ENCODE measurements at regions not wholly inside any gene's neighbourhood (a gene's known extent, or its start where the extent isn't known, plus 50 kb on each side); places are given as distances from the start of the nearest gene placed in this dataset.

DNA sequence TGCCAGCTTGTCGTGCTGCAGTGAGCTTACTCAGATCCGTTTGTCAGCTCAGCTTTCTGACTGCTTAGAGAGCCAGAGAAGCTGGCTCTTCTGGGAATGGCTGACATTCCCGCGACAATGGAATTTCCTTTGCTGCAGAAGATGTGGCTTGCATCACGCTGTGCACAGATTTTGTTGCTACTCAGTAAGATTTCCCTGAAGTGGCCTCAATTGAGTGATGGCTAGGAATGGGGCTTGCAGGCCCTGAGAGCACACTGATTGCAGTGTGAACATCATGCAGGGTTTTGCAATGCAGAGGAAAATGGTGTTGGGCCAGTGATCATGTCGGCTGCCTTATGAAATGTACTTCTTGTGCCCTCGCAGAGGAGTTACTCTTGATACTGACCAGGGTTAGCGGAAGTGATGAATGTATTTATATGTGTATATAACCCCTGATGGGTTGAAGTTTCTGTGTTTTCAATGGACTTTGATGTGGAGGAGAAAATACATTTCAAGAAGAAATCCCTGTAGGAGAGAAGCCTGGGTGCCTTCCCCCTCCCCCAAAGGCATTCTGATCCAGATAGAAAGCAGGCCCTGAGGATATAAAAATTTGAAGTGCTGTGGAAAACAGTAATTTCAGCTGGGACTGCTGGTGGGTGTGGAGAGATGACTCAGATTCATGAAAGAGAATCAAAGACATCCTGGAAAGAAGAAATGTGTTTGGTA is 102.5 kb upstream of the PDZRN3 start:
- DNase-seq = no peak

DNA sequence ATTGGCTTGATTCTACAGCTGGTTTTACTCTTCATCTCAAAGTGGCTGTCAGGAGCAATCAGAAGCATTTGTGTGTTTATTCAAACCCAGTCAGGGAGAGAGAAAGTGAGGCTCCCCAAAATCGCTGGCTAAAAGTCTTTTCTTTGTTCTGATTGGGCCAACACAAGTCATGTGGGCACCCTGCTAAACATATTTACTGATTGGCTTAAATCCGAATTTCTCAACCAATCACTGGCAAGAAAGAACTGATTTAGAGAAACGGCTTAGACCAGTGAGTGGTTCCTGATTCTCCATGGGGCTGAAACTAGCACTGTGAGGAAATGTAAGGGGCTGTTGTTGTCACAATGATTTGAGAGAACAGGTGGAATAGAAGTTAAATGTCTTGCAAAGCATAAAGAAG is 98.9 kb upstream of the PDZRN3 start:
- no peak for DNase-seq

DNA sequence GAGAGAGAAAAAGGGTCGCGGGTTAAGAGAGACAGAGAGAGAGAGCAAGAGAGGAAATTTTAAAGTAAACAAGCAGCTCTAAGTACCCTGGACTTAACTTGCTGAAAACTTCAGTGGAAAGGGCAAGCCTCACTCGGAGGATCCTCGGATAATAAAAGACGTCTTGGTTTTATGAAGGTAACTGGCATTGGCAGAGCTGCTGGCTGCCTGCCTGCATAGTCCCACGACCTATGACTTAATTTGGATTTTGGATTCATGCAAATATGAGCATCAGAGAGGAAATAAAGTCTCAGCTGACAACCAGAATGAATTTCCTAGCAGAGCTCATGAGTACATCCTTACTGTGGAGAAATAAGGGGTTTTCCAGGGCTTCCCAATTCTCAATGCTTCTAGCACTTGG is 95.1 kb upstream of the PDZRN3 start:
- DNase-seq = no peak

DNA sequence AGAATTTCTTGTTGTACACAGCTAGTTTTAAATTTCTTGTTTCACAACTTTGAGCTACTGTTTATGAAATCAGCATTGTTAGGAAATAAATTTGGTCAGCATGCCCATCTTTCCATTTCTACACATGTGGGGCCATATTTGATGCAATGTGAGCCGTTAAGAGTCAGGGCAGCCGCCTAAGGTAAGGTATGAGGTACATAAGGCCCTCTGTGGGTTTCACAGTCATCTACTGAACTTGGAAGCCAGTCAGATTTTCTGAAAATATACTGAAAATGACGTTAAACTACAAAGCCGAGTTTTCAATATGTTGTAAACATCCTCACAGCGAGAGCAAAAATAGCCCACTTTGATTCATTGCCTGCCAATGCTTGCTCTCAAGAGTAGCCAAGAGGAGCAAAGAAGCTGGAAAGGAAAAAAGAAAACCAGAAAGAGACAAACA is 94.7 kb upstream of the PDZRN3 start:
- no peak for DNase-seq

DNA sequence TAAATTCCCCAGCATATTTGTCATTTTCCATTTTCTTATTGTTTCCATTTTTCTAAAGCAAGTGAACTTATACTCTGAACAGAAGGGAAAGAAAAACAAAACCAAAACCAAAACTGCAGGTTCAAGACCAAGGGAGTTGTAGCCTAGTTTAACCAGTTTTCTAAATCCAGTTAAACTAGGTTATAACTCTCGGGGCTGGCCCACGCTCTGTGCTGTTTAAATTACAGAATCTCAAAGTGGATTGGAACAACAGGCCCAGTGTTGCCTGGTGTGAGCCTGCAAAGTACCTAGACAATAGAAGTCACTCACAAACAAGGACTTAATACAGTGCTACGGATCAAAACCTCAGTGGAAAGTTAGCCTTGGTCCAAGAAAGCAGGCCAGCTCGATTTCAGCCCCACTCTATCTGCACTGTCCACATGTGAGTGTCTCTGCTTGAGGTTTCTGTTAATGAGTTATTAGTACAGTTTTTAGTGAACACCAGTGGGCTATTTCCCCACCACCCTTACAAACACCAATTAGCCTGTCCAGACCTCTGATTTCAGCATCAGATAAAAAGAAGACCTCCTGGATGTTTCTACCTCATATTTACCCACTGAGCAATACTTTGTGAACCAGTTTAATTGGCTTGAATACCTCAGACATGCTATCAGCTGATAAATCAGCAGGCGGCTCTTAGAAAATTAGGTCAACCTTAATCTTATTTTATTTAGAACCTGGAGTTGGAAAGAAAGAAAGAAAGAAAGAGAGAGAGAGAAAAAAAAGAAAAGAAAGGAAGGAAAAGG is 93.8 kb upstream of the PDZRN3 start:
- no peak for DNase-seq

DNA sequence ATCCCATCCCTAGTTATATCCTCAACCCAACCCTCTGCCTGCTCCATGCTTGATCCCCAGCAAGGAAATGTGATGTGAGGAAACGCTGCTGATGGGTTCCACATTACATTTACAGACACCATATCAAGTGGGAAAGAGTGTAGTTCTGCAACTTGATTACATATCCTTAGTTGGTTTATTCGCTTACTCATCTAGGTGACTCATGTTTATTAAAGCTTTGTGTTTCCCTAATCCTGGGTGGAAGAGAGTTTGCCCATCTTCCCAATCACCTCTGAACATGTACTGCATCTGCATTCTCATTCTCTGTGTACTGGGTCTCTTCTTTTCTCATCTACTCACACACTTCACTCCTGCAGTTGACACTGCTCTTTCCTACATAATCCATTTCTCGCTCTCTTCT is 91.7 kb upstream of the PDZRN3 start:
- DNase-seq = no peak

DNA sequence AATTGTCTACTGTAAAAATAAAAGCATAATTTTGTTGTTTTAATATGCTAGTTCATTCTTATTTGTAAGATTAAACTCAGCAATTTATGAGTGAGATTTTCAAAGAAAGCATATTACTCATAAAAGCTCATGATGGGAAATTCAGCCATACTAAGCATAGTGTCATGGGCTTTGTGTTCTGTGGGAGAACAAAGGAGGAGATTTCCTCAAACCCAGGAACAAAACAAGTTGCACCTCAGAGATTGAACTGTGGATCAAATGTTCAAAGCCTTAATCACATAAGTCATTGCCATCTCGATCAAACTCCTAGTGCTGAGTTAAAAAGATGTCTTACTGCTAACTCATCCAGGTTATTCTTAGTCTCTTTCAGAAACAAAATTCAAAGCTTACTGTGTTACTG is 85.6 kb upstream of the PDZRN3 start:
- DNase-seq = no peak

DNA sequence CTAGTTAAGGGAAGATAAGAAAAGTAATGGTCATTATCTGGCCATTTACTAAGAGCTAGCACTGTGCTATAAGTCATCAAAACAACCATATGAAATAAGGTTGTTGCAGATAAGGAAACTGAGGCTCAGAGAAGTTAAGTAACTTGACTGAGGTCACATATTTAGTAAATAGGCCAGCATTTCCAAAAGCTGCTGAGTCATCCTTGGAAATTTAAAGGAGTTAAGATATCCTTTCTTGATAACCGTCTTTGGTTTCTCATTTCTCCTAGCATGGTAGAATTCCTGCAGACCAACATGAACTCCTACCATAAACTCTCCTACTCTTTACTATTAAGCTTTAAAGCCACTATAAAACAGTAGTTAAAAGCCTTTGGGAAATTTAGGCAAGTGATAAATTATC is 85.0 kb upstream of the PDZRN3 start:
- no peak for DNase-seq

DNA sequence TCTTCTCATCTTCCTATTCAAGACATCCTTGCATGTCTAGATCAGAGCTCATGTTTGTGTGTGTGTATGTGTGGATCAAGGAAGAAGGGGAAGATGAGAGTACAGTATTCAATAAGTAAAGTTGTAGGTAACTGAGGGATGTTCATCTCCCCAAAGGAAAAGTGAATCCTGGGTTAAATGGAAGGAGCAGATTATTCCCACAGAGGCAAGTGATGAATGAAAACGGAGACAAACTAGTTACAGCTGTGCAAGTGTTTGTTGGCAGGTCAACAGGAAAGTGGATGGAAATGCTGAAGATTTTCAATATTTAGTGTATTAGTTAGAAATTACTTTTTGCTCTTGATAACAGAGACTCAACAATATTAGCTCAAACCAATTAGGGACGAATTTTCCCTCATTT is 84.2 kb upstream of the PDZRN3 start:
- no peak for DNase-seq

DNA sequence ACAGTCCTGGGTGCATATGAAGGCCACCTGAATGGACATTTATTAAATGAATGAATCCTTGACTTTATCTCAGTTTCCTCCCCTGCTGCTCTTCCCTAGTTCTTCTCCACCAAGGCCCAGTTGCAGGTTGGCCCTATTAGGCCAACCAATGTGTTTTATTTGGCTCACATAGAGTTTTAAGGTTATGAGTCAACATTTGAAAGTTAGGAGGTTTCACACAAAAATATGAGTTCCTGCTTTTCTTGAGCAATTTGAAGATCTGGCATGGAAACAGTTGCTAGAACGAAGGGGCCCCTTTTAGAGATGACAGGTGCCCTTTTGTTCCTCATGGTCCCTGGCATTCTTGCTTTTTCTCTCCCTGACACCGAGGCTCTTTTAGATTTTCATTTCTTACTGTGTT is 83.0 kb upstream of the PDZRN3 start:
- DNase-seq = no peak

DNA sequence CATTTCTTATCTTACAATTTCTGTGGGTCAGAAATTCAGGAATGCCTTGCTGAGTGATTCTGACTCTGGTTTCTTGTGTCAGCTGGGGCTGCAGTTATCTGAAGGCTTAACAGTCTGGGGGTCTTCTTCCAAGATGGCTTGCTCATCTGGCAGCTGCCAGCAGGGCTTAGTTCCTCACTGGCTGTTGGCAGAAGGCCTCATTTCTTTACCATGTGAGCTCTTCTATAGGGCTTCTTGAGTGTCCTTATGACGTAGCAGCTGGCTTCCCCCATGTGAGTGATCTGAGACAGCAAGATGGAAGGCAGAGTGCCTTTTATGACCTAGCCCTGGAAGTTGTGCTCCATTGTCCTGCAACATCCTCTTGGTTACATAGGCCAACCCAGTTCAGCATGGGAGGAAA is 82.0 kb upstream of the PDZRN3 start:
- DNase-seq = no peak

DNA sequence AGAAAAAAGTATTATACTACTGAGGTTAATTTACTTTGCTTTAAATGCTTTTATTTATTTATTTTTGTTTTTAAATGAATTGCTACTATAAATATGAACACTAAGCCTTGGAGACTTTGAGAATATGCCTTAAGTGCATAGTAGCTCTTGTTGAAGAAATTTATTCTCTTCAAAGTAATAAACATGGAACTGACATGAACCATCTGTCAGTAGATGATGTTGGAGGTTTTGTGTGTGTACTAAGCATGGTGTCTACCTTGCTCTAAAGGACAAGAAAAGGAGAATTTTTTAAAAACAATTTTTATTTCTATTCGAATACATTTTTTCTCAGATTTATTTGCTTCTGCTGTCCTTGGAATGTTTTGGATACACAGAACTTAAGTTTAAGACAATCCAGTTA is 81.1 kb upstream of the PDZRN3 start:
- no peak for DNase-seq

DNA sequence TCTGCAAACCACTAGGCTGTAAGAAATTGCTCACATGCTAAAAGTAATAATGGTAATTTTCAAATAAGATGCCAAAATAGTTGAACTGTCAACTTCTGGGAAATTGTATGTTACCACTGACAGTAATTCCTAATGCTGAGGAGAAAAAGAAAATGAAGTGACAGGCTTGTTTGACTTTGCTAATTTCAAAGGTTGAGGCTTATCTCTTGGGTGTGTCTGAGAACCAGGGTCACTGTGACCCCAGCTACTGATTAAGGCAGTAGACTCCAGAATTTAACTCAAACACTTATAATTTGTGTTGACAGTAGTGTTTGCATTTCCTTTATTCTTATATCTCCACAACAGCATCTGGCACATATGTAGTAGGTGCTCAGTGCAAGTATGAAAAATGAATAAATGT is 74.6 kb upstream of the PDZRN3 start:
- DNase-seq = no peak

DNA sequence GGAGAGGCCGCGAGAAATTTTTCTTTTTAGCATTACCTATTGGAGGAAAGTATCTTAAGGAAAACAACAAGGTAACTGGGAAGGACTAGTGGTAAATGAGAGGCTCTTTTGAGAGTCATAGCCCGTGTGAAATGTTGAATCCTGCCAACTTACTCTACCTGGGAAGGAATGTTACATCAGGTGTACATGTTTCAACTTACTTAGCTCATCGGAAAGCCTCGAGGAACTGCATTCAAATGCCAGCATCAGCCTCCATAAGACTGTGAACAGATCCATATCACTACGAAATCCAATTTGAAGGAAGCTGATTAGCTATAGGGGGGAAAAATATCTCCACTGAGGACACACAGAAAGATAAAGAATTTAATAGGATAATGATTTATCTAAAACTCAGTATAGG is 72.3 kb upstream of the PDZRN3 start:
- DNase-seq = no peak

DNA sequence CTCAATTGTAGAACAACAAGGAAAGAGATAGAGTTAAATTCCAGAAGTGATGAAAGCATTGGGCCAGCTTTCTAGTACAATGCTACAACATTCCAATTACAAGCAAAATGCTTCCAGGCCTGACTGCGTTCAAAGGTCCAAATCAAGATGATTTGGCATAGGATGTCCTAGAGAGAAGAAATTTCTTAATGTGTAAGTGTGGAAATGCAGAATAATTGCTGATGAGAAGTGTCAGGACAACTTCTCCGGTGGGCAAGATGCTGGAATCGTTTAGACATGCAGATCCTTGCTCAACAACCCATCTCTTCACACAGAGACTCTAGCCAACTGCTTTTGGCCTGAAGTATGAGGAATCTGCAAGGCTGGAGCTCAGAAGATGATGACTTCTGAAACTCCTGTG is 71.1 kb upstream of the PDZRN3 start:
- DNase-seq = no peak

DNA sequence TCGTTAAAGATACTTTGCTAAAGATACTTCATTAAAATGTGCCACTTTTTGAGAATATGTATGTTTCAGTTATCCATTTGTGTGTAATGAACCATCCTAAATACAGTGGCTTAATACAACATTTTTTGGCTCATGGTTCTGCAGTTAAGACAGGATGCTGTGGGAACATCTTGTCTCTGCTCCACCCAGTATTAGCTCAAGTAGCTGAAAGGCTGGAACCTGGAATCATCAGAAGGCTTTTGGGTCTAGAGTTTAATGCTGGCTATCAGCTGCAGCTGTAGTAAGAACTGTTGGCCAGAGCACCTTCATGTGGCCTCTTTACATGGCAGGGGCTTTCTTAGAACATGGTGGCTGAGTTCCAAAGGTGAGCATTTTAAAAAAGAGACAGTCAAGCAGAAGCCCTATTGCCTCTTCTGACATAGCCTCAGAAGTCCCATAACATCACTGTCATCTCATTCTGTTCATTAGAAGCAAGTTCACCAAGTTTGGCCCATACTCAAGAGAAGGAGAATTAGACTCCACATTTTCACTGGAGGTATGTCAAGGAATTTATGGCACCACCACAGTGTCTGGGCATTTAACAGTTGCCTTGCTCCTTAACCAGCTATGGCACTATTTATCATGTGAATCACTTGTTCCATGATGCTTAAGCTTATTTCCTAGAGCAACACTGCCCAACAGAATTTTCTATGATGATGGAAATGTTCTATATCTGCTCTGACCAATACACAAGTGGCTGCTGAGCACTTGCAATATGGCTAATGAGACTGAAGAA is 70.4 kb upstream of the PDZRN3 start:
- no peak for DNase-seq

DNA sequence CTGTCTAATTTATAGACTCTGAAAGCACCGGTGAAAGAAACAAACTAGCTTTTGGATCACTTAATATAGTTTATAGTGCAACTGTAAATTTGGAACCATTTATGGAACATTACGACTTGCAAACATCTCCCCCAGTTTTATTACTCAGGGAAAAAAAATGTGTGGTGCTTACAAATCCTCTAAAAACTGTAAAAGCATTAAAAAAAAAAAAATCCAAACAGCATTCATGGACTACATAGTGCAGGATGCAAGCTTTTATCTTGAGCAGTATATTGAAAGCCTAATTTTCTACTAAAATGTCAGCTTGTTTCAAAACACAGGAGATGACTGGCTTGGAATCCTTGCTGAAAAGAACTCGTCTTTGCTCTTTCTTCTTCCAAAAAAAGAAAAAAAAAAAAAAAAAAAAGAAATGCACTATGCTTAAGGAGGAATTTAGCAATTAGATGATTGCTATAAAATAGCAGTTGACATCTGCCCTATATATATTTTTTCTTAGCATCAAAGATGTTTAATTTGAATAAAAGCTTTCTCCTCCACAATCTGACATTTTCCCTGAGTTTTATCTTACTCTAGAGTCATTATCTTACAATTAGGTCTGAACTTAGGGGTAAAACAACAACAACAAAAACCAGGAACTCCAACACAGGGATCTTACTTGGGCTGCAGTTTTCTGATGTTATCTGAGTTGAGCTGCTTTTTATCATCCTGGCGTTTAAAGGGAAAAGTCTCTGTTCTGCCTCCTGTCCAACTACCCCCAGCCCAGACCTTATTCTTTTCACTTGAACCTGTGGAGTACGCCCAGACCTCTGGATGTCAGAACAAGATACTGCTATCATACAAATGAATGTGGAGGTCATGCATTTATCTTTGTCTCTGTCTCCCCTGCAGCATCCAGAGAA is 62.6 kb upstream of the PDZRN3 start:
- DNase-seq = no peak

DNA sequence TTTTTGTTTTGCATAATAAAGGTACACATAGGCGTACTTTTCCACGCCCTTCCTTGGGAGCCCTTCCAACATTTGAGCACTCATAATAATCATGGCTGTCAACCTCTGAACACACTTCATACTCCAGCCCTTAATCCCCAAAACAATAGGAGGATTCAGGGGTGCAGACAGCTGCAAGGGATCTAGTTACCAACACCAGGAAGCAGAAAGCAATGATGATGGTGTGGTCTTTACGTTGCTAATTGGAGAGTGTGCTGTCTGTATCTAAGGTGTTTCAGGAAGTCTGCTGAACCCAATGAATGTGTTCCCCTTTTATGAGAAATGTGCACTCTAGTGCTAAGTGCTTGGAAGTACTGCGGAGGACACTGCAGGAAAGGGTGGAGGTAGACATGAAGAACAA is 60.3 kb upstream of the PDZRN3 start:
- peak; percentile 70 to 93 for DNase-seq

DNA sequence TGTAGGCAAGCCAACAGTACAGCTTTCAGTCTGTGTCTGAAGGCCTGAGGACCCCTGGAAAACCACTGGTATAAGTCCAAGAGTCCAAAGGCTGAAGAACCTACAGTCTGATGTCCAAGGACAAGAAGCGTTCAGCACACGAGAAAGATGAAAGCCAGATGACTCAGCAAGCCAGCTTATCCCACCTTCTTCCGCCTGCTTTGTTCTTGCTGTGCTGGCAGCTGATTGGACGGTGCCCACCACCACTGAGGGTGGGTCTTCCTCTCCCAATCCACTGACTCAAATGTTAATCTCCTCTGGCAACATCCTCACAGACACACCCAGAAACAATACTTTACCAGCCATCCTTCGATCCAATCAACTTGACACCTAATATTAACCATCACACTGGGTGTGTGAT is 59.0 kb upstream of the PDZRN3 start:
- no peak for DNase-seq

DNA sequence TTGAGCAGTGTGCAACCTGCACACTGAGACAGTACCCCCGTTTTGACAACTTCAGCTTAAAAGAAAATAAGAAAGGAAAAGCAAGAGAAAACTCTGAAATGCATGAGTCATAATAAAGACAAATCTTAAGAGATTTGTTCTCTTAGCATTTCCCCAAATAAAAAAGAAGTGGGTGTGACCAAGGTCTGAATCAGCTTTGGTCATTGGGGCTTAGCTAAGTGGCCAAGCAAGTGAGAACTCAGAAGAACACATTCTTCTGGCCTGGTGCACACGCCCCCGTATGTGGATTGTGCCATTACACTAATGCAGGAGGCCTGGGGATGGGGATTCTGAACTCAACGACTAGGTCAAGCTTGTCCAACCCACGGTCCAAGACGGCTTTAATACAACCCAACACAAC is 56.9 kb upstream of the PDZRN3 start:
- DNase-seq = no peak

DNA sequence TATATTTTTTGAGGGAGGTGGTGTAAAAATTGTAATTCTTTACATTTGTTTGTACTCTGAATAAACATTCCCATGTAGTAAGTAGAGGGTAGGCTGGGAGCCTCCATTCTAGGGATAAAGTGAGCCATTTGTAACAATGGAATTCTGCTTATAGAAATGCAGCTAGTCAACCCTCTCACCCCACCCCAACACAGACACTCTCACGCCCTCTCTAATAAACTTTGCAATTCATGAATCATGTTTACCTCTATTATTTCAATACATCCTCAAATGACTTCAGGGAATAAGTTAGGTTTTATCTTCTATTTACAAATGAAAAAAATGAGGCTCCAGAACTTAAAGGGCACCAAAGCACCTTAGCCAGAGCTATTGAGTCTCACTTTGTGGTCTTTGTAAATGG is 56.5 kb upstream of the PDZRN3 start:
- DNase-seq = no peak

DNA sequence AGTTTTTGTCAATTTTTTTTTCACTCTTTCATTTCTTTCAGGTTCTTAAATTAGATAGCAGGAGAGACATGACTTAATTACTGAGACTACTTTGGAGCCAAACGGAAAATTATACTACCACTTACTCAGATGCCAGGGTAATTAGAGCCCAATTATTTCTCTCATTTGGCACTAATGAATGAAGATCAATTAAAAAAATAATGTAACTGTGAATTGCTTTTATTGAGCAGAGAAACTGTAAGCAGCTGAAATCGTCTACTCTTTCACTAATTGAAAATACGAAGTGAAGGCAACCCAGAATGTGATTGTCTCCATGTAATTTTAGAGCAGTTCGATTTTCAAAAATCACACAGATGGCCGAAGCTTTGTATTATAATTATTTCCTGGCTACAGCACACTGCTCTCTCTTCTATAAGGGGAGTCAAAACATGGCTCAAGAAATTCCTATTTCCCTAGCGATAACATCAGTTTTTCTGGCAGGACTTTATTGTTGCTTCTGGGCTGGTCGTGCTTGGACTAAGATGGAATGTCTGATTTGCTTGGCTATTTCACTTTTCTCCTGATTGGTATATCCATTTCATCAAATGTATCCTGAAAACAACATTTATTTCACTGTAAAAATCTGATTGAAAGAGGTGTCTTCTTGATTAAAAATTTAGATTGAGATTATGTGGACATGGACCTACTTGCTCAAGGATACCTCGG is 55.8 kb upstream of the PDZRN3 start:
- no peak for DNase-seq

Measured in NCI-H2081 (cell line).